ENCODE measurements at regions not wholly inside any gene's neighbourhood (a gene's known extent, or its start where the extent isn't known, plus 50 kb on each side); places are given as distances from the start of the nearest gene placed in this dataset.

DNA sequence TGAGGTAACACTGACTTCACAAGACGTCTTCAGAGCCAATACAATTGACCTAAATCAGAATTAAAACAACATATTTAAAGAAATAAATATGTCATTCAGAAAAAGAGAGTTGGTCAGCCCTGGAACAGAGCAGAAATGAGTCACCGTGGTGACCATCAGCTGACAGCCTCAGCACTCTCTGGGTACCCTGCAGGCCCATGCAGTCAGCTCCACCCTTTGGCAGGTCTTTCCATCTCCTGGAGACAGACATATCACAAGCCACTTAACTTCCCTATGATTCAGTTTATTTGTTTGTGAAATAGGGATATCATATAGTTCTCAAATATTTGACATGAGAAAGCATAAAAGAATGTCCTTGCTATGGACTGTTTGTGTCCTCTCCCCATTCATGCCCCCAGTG, 151.6 kb upstream of the MEF2C start:
- DNase-seq (ENCODE audit: low spot score) = no peak

DNA sequence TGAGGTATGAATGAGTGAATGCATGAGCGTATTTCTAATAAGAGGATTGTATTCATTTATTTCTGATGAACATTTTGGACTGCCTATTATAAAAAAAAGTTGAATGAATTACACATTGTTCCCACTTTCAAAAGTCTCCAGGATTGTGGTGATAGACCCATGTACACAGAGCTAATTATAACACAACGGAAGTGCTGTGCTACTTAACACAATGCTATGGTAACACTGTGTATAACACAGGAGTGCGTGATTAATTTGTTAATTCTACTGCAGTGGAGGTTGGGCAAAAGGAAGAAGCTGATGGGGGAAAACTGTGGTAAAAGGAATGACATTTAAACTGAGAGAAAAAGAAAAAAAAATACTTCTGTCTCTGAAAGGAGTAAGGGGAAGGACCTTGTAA, 147.8 kb upstream of the MEF2C start:
- no peak for DNase-seq (ENCODE audit: low spot score)

DNA sequence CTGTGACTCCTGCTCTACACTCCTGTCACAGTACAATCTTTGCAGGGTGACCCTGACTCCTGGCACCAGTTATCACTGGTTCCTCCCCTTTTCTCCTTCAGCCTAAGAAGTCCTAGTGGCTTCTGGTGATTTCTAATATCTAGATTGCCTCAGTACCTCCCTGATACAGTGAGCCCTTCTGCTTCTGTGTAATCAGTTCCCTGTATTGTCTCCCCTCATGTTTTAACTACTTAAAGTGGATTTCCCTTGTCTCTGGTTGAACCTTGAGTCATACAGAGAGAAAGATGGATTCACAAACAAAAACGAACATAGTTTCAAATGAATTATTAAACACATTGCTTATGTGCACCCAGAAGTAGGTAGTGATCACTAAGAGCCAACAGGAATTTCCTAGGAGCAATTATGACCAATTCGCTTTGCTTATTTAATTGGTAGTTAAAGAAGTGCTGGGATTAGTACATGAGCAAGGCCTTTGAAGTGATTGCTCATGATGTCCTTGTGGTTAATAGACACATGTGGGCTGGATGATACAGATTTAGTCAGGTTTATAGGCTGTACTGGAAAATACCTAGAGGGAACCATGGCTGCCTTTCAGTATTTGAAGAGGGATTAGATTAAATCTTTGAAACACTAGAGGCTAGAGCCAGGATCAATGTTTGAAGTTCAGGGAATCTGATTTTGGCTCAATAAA, 145.8 kb upstream of the MEF2C start:
- no peak for DNase-seq (ENCODE audit: low spot score)

DNA sequence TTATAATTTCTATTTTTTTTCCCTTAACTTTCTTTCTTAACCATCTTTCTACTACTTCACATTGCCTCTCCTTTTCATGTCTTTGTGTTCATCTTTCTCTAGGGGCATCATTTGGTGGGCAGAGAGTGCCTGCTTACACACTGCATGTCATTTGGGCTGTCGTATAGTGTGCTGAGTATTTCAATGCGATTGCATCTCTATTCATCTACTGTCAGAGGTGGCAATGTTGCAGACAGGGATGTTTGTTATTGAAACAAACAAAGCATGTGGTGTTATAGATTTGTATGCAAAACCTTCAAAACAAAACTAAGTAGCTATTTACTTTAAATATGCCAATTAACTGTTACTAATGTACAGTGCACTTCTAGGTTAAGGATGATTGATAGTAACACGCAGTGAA, 141.1 kb upstream of the MEF2C start:
- no peak for DNase-seq (ENCODE audit: low spot score)

DNA sequence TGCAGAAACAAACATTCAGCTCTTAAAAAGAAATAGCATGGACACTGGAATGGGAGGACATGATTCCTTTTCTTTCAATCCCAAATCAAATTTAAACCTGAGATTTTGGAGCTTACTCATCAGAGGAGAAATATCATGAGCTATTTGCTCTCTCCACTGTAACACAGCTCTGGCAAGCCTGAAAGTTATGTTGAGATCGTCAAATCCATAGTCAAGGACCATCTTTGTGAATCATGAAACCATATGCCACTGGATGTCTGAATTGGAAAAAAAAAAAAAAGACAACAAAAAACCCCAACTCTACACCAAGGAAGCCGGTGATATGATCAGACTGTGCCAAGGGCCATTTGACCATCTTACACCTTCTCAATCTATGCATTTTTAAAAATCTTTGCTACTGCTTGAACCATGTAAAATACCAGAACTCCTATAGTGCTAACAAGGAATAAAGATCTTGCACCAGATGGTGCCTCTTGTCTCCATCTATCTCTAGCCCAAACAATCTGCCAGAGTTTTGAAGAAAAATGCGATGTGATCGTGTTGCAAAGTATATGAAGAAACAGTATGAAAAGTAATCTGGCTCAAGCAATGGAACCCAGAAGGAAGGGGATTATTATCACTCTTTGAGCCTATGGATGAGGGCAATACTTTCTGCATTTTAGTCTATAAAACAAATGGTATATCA, 138.1 kb upstream of the MEF2C start:
- no peak for DNase-seq (ENCODE audit: low spot score)

DNA sequence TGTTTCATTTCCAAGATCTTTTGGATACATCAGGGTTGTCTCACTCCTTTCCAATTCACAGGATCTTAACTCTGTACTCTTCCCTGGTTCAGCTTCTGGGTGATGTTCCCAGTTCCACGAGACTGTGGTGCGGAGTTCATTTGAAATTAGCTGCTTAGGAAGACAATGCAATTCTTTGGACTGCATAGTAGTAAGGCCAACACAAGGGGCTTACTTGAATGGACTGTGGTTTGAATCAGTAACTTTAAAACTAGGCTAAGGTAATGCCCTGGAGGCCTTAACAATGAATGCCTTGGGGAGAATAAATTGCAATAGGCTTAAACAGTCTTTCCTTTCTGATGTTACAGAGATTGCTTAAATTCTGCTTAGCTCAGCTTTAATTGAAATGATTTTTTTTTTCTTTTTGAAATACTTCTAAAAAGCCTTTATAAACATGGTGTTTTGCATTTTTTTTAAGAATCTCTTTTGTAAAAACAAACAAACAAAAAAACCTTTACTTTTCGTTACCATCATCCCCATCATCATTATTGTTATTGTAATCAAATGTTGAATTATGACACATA, 133.8 kb upstream of the MEF2C start:
- DNase-seq (ENCODE audit: low spot score) = no peak

DNA sequence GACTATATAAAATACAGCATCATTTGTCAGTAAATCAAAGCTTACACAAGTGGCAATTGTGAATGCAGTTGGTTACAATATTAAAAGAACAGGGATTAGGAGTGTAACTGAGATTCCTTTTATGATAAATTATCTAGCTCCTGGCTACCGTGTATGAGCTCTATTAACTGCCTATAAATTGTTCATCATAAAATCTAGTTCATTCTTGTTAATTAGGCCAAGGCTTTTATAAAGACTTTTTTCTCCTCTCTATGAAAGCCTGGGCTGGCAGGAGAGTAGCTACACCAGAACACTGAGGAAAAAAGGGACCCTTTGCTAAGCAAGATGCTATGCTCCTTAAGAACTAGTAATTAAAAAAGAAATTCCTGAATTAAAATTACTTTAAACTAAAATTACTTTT, 132.4 kb upstream of the MEF2C start:
- no peak for DNase-seq (ENCODE audit: low spot score)

DNA sequence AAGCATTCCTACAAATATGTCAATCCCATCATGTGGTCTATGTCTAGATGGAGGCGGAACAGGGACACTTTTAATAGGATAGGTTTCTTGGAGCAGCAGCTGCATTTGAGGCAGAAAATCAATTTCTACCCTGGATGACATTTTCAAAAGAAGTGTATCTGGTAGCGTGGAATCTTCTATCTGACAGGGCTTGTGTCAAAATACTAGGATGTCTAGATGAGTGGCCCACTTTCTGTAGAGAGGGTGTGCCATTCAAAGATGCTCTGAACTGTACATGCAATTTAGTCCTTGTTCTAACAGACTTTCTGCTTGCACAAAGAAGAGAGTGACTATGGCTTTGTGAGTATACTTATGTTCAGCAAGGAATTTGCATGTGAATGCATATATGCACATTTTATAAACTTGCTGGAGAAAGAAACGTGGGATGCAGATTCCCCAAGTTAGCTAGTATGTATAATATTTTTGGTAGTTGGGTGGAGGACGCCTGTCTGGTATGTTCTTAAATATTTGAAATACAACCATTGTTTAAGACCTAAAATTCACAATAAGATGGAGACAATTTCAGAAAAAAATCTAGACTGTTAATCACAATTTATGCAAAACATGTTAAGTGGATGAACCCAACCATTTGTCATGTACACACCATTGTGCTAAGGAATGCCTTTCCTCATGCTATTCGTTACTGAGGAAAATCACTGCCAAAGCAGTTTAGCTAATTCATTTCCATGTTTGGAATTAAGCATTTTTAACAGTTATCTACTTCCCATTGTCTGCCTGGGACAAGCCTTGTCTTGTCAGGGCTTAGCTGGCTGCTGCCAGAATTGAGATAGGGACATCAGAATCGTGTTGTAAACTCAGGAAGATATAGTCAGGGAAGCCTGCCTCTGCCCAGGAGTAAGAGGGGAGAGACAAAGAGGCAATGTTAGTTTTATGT, 129.1 kb upstream of the MEF2C start:
- no peak for DNase-seq (ENCODE audit: low spot score)

DNA sequence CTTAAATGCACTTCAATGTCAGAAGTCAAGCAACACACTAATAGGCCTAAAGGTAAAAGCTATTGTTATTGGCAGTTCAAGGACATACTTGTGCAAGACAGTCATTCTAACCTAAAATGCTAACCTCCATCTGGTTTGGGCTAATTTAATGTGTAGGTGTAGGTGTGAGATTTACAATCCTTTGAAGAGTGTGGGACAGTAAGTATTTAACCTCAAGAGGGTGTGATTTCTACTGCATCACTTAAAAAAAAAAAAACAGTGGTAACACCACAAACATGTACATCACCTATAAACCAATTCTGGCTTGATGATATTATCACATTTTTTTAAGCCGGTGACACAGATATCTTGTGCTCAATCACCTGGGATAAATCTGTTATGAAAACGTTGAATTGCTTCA, 127.5 kb upstream of the MEF2C start:
- no peak for DNase-seq (ENCODE audit: low spot score)

DNA sequence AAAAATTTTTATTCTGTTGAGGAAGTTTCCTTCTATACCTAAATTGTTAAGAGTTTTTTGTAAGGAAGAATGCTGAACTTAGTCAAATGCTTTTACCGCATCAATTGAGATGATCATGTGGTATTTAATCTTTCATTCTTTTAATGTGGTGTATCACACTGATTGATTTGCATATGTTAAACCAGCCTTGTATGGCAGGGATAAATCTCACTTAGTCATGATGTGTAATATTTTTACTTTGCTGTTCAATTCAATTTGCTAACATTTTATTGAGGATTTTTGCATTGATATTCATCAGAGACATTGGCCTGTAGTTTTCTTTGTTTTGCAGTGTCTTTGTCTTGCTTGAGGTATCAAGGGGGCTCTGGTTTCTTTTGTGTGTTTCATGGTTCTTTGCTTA, 125.3 kb upstream of the MEF2C start:
- DNase-seq (ENCODE audit: low spot score) = no peak

DNA sequence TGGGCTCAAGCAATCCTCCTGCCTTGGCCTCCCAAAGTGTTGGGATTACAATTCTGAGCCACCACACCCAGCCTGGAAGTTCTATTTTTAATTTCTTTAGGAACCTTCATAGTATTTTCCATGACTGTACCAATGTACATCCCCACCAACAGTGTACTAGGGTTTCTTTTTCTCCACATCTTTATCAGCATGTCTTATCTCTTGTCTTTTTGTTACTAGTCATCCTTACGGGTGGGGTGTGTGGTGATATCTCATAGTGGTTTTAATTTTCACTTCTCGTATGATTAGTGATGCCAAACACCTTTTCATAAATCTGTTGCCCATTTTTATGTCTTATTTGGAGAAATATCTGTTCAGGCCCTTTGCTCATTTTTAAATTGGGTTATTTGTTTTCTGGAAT, 123.0 kb upstream of the MEF2C start:
- DNase-seq (ENCODE audit: low spot score) = no peak

DNA sequence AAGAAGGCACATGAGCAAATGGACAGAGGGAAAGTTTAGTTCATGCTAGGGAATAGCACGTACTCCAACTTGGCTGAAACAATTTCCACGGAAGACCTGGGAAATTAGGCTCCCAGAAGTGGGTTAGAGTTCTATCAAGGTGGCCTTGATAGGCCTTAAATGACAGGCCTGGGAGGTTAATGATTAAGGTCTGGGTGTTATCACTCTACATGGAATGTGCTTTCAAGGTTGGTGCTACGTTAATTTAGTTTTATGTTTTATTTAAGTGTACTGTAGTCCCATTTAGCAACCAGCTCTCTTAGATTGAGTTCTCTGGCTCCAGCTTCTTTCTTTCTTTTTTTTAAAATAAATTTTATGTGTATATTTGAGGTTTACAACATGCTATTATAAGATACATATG, 121.4 kb upstream of the MEF2C start:
- DNase-seq (ENCODE audit: low spot score) = no peak

DNA sequence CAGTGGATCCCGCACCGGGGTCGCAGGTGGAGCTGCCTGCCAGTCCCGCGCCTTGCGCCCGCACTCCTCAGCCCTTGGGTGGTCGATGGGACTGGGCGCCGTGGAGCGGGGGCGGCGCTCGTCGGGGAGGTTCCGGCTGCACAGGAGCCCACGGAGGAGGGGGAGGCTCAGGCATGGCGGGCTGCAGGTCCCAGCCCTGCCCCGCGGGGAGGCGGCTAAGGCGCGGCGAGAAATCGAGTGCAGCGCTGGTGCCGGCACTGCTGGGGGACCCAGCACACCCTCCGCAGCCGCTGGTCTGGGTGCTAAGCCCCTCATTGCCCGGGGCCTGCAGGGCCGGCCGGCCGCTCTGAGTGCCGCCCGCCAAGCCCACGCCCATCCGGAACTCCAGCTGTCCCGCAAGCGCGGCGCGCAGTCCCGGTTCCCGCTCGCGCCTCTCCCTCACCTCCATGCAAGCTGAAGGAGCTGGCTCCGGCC, 120.6 kb upstream of the MEF2C start:
- no peak for DNase-seq (ENCODE audit: low spot score)

DNA sequence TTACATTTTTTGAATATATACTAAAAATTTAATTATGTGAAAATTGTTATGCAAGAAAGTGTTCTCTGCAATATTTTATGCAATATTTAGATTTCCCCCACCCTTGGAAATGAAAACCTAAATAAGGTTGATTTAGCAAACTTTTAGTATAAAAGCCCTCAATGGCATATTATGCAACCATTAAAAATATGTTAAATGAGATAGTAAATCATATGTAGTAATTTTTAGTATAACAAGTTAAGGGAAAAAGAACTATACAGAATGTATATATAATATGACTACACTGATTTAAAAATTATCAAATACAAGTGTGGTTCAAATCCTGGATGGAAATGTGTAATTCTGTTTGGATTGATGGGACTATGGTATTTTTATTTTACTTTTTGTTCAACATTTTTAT, 116.9 kb upstream of the MEF2C start:
- DNase-seq (ENCODE audit: low spot score) = no peak

DNA sequence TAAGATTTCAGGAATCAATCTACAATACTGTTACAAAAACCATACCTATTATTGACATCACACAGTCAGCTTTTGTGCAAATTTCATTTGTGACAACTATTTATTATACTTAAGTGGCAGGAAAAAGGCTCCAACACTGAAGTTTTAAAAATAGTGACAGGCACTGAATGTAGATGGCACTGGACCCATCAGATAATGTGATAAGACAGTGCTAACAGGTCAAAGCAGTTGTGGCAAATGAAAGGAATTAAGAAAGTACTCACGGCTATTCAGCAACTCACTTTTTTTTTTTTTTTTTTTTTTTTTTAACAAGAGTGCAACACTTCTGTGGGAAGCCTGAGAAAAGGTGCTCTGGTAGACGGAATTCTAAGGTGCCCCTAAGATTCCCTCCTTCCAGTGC, 115.0 kb upstream of the MEF2C start:
- DNase-seq (ENCODE audit: low spot score) = no peak

DNA sequence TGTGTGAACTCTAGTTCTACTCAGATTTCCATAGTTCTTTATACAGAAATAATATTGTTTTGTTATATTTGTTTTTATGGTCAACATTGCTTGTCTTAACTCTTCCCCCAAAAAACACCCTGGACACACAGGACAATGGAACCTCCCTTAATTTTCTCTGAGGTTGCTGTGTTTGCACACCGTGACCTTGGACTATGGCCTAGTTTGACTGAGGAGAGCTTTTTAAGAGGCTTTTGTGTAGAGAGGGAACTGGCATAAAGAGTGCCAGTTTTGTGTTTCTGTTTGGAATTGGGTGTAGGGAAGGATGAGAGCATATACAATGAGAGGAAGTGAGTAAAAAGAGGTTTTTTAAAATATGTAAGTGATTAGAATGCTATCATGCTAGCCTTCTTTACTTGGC, 101.1 kb upstream of the MEF2C start:
- no peak for DNase-seq (ENCODE audit: low spot score)

DNA sequence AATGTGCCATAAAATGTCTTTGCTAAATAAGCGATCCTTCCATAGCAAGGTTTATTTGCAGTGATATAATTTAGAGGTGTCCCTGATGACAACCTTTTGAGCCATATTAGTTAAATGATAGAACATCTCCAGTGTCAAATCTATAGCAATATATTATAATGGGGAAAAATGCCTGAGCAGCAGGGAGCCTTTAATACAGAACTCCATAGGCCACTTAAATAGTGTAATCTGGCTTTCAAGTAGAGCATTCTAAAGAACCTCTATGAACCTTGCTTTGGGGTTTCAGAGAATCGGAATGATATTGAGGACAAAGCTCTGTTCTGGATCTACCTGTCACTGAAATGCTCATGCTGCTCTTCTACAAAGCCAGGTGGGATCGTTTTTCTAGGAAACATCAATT, 96.7 kb upstream of the MEF2C start:
- DNase-seq (ENCODE audit: low spot score) = no peak

DNA sequence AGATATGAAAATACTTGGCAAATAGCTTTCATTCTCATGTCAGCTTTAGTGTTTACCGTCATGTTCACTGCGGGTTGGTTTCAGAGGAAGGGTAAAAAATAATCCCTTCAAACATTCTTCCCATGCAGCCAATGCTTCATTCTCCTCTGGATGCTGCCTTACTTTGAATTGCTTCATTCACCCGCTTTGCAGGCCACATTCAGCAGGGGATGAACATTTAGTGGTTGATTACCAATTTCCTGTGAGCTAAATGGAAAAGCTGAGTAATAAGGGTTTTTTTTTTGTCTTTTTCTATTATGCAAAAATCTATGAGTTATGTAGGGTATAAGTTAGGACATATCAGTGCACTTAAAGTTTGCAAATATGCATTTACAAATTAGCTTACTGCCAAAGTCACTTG, 96.3 kb upstream of the MEF2C start:
- no peak for DNase-seq (ENCODE audit: low spot score)

DNA sequence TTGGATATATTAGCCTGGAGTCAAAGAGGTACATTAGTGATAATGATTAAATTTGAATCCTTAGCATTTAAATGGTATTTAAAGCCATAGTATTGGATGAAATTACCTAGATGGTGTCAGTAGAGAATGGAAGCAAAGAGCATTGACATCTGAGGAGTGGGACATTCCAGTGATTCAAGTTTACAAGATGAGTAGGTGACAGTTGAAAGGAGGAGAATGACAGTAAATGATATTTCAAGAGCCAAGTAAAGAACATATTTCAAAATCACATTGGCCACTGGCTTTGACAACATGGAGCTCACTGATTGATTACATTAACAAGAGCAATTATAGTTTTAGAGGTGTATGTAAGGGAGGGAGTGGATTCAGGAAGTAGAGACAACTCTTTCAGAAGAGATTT, 93.9 kb upstream of the MEF2C start:
- no peak for DNase-seq (ENCODE audit: low spot score)

DNA sequence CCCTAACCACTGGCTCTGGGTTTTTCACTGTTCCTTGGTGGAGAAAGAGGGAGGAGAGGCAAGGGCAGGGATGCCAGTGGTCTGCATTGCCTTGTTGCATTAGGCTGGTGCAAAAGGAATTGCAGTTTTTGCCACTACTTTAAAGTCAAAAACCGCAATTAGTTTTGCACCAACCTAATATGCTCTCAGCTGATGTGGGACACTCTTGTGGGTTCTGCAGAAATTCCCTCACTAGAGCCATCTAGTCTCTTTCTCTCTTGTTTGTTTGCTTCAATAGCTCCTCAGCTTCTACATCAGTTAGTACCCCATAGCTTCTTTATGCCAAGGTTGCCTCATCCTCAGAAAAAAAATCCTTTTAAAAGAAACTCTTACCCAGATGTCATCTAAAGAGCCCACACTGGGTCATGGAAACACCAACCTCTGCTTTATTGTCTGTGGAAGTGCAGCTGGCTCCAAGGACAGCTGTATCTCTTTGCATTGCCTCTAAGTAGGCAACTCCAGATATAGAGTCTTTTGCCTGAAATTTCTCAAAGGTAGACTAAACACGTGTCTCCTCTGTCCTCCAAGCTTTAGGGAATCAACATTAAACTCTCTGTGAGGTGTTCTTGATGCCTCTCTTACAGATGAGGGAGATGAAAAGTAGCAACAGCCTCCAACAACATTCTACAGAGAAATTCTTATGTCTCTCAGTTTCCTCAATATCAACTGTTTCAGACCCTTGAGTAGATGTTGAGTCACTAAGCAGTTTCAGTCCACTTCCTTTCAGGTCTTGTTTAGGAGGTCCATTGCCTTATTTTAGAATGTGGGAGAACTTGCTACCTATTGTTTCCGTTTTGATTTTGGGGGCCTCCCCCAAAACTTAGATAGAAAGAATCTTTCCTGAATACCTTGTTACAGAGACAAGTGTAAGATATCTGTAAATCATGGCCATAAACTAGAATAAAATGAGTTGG, 84.9 kb upstream of the MEF2C start:
- no peak for DNase-seq (ENCODE audit: low spot score)

DNA sequence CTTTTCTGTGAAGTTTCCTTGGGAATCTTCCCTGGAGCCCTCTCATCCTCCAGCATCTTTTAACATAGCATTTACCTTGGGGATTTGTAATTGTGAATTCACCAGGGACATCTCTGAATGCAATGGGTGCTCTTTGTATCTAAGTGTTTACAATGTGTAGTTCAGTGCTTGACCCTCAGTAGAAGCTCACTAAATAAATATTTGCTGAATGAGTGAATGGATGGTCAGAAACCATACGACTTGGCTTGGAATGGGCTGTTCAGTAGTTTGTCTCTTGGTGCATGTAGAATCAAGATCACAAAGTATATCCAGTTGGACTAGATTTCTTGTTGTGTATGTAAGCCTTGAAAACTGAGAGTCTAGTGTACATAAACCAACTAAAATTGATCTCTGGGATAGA, 81.8 kb upstream of the MEF2C start:
- DNase-seq (ENCODE audit: low spot score) = no peak
